ENCODE measurements at regions not wholly inside any gene's neighbourhood (a gene's known extent, or its start where the extent isn't known, plus 50 kb on each side); places are given as distances from the start of the nearest gene placed in this dataset.

- POLR2A ChIA-PET = no interaction called here
- no peak overlapping the region for H3K27ac Mint-ChIP-seq
- ATAC-seq = no peak
- no peaks in the 10 kb centered on the region for H3K27me3 Mint-ChIP-seq
- no peaks in the 10 kb centered on the region for H3K4me1 Mint-ChIP-seq
- H3K36me3 Mint-ChIP-seq = no peaks in the 10 kb centered on the region
- DNase-seq = no peak
- no peak overlapping the region for H3K4me3 Mint-ChIP-seq
- no peaks in the 10 kb centered on the region for H3K9me3 Mint-ChIP-seq
Observed at GRCh38 chr12:74848006-74848405, 310.4 kb downstream of the ATXN7L3B start.

GRCh38 chr12:74849801-74850200 is 312.2 kb downstream of the ATXN7L3B start:
- no peak overlapping the region for H3K27ac Mint-ChIP-seq
- ATAC-seq (no peak), DNase-seq (no peak)
- no peaks in the 10 kb centered on the region for H3K27me3 Mint-ChIP-seq
- H3K36me3 Mint-ChIP-seq = no peaks in the 10 kb centered on the region
- no peaks in the 10 kb centered on the region for H3K4me1 Mint-ChIP-seq
- no peak overlapping the region for H3K4me3 Mint-ChIP-seq
- POLR2A ChIA-PET = no interaction called here
- no peaks in the 10 kb centered on the region for H3K9me3 Mint-ChIP-seq

- Mint-ChIP-seq H3K4me3 (no peak overlapping the region), H3K36me3 (peaks cover 0 to 5% (median 2%) of the 10 kb centered on the region in 3 donors), H3K9me3 (peaks cover 0 to 8% (median 3%) of the 10 kb centered on the region in 9 donors), H3K4me1 (peaks cover 0 to 3% (median 0%) of the 10 kb centered on the region in 4 donors), H3K27ac (no peak overlapping the region), H3K27me3 (no peaks in the 10 kb centered on the region)
- ATAC-seq = no peak
- no peak for DNase-seq
- POLR2A ChIA-PET = no interaction called here
Observed at GRCh38 chr12:74871817-74872216, 334.2 kb downstream of the ATXN7L3B start.

GRCh38 chr12:74885775-74886174 is 323.9 kb downstream of the KCNC2 start:
- no peaks in the 10 kb centered on the region for H3K27me3 Mint-ChIP-seq
- no peak for DNase-seq
- POLR2A ChIA-PET = no interaction called here
- no peak for ATAC-seq
- no peak overlapping the region for H3K4me3 Mint-ChIP-seq
- no peaks in the 10 kb centered on the region for H3K36me3 Mint-ChIP-seq
- H3K9me3 Mint-ChIP-seq = peaks cover 0 to 11% (median 0%) of the 10 kb centered on the region in 9 donors
- no peak overlapping the region for H3K27ac Mint-ChIP-seq
- peaks cover 0 to 4% (median 0%) of the 10 kb centered on the region in 4 donors for H3K4me1 Mint-ChIP-seq

- DNase-seq = no peak
- H3K27me3 Mint-ChIP-seq = no peaks in the 10 kb centered on the region
- no peak for ATAC-seq
- no peak overlapping the region for H3K27ac Mint-ChIP-seq
- H3K4me3 Mint-ChIP-seq = no peak overlapping the region
- peaks cover 0 to 6% (median 0%) of the 10 kb centered on the region in 9 donors for H3K9me3 Mint-ChIP-seq
- H3K4me1 Mint-ChIP-seq = peaks cover 0 to 18% (median 14%) of the 10 kb centered on the region in 4 donors
- POLR2A ChIA-PET = no interaction called here
- no peaks in the 10 kb centered on the region for H3K36me3 Mint-ChIP-seq
Observed at GRCh38 chr12:74889073-74889472, 320.6 kb downstream of the KCNC2 start.

GRCh38 chr12:74889563-74890236 is 319.9 kb downstream of the KCNC2 start:
- DNase-seq = no peak
- POLR2A ChIA-PET = no interaction called here
- Mint-ChIP-seq H3K27me3 (no peaks in the 10 kb centered on the region), H3K9me3 (peaks cover 0 to 6% (median 0%) of the 10 kb centered on the region in 9 donors), H3K4me1 (peaks cover 0 to 18% (median 14%) of the 10 kb centered on the region in 4 donors), H3K4me3 (no peak overlapping the region), H3K27ac (no peak overlapping the region), H3K36me3 (no peaks in the 10 kb centered on the region)
- no peak for ATAC-seq

GRCh38 chr12:74890237-74890599 is 319.4 kb downstream of the KCNC2 start:
- Mint-ChIP-seq H3K36me3 (no peaks in the 10 kb centered on the region), H3K4me3 (no peak overlapping the region), H3K9me3 (peaks cover 0 to 6% (median 0%) of the 10 kb centered on the region in 9 donors), H3K27ac (no peak overlapping the region), H3K4me1 (peaks cover 0 to 18% (median 14%) of the 10 kb centered on the region in 4 donors), H3K27me3 (no peaks in the 10 kb centered on the region)
- ATAC-seq (no peak), DNase-seq (no peak)
- POLR2A ChIA-PET = no interaction called here

GRCh38 chr12:74891083-74891668 is 318.5 kb downstream of the KCNC2 start:
- POLR2A ChIA-PET = no interaction called here
- no peaks in the 10 kb centered on the region for H3K36me3 Mint-ChIP-seq
- peaks cover 0 to 18% (median 14%) of the 10 kb centered on the region in 4 donors for H3K4me1 Mint-ChIP-seq
- no peak for DNase-seq
- peaks cover 0 to 6% (median 0%) of the 10 kb centered on the region in 9 donors for H3K9me3 Mint-ChIP-seq
- H3K27ac Mint-ChIP-seq = peak overlapping the region in 1 of 10 donors; percentile 78
- no peak for ATAC-seq
- no peaks in the 10 kb centered on the region for H3K27me3 Mint-ChIP-seq
- no peak overlapping the region for H3K4me3 Mint-ChIP-seq

- Mint-ChIP-seq H3K27ac (peak overlapping the region in 9 of 10 donors; percentile 2 to 84 (median 72)), H3K4me3 (peak overlapping the region in 9 of 10 donors; percentile 12 to 84 (median 53)), H3K36me3 (no peaks in the 10 kb centered on the region), H3K27me3 (no peaks in the 10 kb centered on the region), H3K9me3 (peaks cover 0 to 6% (median 0%) of the 10 kb centered on the region in 9 donors), H3K4me1 (peaks cover 0 to 18% (median 14%) of the 10 kb centered on the region in 4 donors)
- ATAC-seq (peak in 1 of 2 donors; percentile 59), DNase-seq (peak in 2 of 10 donors; percentile 19 to 38)
- POLR2A ChIA-PET = no interaction called here
Observed at GRCh38 chr12:74892057-74892633, 317.5 kb downstream of the KCNC2 start.

- H3K27me3 Mint-ChIP-seq = no peaks in the 10 kb centered on the region
- H3K36me3 Mint-ChIP-seq = no peaks in the 10 kb centered on the region
- peaks cover 0 to 2% (median 0%) of the 10 kb centered on the region in 9 donors for H3K9me3 Mint-ChIP-seq
- H3K27ac Mint-ChIP-seq = no peak overlapping the region
- ATAC-seq (no peak), DNase-seq (no peak)
- peaks cover 4 to 38% (median 28%) of the 10 kb centered on the region in 4 donors for H3K4me1 Mint-ChIP-seq
- no peak overlapping the region for H3K4me3 Mint-ChIP-seq
- POLR2A ChIA-PET = no interaction called here
Observed at GRCh38 chr12:74896186-74896585, 313.5 kb downstream of the KCNC2 start.

GRCh38 chr12:74897425-74898211 is 312.0 kb downstream of the KCNC2 start:
- peaks cover 4 to 28% (median 17%) of the 10 kb centered on the region in 4 donors for H3K4me1 Mint-ChIP-seq
- POLR2A ChIA-PET = no interaction called here
- no peaks in the 10 kb centered on the region for H3K27me3 Mint-ChIP-seq
- no peaks in the 10 kb centered on the region for H3K36me3 Mint-ChIP-seq
- H3K4me3 Mint-ChIP-seq = no peak overlapping the region
- peaks cover 0 to 2% (median 0%) of the 10 kb centered on the region in 9 donors for H3K9me3 Mint-ChIP-seq
- H3K27ac Mint-ChIP-seq = peak overlapping the region in 3 of 10 donors; percentile 23 to 58 (median 34)
- ATAC-seq = no peak
- no peak for DNase-seq

GRCh38 chr12:74899031-74899829 is 310.4 kb downstream of the KCNC2 start:
- ATAC-seq = no peak
- H3K4me1 Mint-ChIP-seq = peaks cover 4 to 25% (median 13%) of the 10 kb centered on the region in 4 donors
- H3K36me3 Mint-ChIP-seq = no peaks in the 10 kb centered on the region
- H3K27ac Mint-ChIP-seq = peak overlapping the region in 6 of 10 donors; percentile 14 to 65 (median 42)
- H3K27me3 Mint-ChIP-seq = no peaks in the 10 kb centered on the region
- POLR2A ChIA-PET = no interaction called here
- H3K9me3 Mint-ChIP-seq = peaks cover 0 to 2% (median 0%) of the 10 kb centered on the region in 9 donors
- no peak overlapping the region for H3K4me3 Mint-ChIP-seq
- DNase-seq = no peak
